ENCODE measurements at regions not wholly inside any gene's neighbourhood (a gene's known extent, or its start where the extent isn't known, plus 50 kb on each side); places are given as distances from the start of the nearest gene placed in this dataset.

DNA sequence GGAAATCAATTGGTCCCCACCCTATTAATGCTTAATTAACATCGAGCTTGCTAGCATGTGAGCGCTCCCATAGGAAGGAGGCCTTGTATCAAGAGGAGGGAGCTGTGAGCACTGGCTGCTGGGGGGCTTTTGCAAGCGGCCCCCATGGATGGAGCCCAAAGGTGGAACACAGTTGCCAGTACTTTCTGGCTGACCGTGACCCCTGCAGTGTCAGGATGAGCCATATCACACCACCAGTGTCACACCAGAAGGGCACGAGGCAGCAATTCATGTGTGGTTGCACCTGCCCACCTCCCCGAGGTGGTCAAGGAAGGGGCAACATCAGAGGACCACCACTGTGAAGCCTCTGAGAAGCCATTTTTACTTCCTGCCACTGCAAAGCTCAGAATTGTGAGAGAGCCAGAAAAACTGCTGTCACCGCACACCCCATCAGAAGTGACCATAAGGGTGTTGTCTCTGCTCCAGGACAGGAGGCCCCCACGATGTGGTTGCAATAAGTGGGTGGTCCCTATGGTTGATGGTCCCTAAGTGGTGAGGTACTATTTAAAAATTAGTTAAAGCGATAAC, 99.8 kb upstream of the RAB6C start:
- TF ChIP-seq, protein P1, sequence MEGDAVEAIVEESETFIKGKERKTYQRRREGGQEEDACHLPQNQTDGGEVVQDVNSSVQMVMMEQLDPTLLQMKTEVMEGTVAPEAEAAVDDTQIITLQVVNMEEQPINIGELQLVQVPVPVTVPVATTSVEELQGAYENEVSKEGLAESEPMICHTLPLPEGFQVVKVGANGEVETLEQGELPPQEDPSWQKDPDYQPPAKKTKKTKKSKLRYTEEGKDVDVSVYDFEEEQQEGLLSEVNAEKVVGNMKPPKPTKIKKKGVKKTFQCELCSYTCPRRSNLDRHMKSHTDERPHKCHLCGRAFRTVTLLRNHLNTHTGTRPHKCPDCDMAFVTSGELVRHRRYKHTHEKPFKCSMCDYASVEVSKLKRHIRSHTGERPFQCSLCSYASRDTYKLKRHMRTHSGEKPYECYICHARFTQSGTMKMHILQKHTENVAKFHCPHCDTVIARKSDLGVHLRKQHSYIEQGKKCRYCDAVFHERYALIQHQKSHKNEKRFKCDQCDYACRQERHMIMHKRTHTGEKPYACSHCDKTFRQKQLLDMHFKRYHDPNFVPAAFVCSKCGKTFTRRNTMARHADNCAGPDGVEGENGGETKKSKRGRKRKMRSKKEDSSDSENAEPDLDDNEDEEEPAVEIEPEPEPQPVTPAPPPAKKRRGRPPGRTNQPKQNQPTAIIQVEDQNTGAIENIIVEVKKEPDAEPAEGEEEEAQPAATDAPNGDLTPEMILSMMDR (IDR thresholded peaks at IDR 0.05), result no peak
- TF ChIP-seq POLR2A (IDR thresholded peaks at IDR 0.05), result no peak

Measured in thyroid gland (tissue), 4 donors.